ENCODE measurements at regions not wholly inside any gene's neighbourhood (a gene's known extent, or its start where the extent isn't known, plus 50 kb on each side); places are given as distances from the start of the nearest gene placed in this dataset.
"Not testable (repeated sequence)": the region's sequence is repeated elsewhere in the genome, so short reads cannot be mapped to it uniquely, and the experiment has no call there.

DNA sequence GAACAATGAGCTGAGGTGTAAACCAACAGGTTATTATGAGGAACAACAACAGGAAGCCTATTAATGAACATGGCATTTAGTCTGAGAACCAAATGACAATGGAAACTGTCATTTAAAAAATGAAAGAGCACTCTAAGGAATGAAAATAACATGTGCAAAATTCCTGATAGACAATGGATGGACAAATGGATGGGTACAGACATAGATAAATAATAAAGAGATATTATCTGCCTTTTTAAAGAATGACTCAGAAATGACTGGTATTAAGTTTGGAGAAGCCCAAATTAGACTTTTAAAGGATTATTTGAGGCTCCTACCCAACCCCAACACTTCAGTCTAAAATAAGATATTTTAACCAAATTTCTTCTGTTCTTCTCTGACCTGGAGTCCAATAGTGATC is 650.5 kb upstream of the ZNF385D start:
- DNase-seq, result no peak

DNA sequence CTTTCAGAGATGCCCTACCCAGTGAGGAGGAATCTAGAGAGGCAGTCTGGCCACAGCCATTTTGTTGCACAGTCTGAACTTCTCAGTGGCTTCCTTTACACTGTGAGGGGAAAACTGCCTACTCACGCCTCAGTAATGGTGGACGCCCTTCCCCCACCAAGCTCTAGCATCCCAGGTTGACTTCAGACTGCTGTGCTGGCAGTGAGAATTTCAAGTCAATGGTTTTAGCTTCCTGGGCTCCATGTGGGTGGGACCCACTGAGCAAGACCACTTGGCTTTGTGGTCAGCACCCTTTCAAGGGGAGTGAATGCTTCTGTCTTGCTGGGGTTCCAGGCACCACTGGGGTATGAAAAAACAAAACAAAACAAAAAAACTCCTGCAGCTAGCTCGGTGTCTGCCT is 663.2 kb upstream of the ZNF385D start:
- no peak for DNase-seq

DNA sequence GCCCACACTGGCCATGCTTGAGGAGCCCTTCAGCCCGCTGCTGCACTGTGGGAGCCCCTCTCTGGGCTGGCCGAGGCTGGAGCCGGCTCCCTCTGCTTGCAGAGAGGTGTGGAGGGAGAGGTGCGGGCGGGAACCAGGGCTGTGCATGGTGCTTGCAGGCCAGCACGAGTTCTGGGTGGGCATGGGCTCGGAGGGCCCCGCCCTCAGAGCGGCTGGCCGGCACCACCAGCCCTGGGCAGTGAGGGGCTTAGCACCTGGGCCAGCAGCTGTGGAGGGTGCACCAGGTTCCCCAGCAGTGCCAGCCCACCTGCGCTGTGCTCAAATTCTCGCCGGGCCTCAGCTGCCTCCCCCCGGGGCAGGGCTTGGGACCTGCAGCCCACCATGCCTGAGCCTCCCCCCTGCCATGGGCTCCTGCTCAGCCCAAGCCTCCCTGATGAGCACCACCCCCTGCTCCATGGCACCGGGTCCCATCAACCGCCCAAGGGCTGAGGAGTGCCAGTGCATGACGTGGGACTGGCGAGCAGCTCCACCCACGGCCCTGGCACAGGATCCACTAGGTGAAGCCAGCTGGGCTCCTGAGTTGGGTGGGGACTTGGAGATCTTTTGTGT is 665.9 kb upstream of the ZNF385D start:
- not testable (repeated sequence) for DNase-seq

DNA sequence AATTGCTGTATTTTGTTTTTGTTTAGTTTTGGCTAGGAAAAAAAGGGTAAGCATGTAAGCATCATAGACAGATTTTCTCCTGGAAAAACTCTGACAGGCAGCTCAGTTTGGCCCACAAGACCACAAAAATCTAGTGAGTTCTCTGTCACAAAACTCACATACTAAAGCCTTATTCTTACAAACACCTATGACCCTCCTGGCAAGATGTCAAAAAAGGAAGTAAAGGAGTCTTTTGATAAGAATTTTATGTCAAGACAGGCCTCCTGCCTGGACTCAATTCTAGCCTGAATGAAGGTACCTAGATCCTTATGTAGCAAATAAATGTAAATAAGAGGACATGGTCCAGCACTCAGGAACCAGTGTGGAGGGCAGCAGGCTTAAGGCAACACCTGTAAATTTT is 668.3 kb upstream of the ZNF385D start:
- DNase-seq, result no peak

DNA sequence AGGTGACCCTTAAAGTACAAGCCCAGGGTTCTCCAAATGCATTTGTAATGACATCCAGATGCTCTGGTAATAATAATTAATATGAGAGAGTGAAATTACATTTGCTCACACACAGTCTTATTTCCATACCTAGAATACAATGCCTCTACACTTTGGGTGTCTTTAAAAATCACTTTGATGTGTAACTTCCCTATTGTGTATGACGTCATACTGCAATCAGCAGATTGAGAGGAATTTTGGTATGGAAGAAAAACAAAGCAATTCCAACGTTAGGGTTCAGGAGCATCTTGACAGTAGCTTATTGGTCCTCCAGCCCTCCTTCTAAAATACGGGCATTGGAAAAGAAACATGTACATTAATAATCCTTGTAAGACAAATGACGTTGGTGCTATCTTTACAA is 670.6 kb upstream of the ZNF385D start:
- peak in 1 of 3 donors; percentile 17 for DNase-seq

DNA sequence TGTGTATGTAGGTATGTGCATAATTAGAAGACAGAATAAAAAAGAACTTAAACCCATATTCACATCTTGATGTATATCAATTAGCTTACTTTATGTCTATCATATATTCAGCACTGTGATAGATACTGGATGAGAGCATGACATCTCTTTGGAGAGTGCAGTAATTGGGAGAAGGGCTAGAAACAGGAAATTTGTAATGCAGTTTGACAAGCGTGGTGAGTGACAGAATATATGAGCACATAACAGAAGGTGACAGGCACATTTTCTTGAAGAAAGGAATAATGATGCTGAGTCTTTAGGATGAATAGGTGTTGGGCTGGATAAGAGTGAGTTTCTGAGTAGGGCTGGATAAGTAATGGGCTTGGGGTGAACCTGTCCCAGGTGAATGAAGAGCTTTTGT is 680.3 kb upstream of the ZNF385D start:
- no peak for DNase-seq

DNA sequence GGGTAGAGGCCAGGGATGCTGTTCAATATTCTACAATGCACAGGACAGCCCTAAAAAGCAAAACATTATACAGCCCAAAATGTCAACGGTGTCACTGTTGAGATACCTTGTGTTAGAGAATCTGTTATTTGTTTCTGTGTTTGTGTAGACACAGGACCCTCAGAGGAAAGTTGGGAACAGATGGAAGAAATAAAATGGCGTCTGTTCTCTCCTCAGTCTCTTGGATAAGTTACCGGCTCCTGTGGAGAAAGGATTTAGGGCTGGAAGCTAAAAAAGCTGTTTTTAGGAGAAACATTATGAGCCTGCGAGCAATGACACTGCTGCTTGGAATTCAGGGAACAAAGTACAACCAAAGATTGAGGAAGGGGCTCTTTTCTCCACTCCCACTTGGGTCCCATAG is 688.6 kb upstream of the ZNF385D start:
- no peak for DNase-seq

DNA sequence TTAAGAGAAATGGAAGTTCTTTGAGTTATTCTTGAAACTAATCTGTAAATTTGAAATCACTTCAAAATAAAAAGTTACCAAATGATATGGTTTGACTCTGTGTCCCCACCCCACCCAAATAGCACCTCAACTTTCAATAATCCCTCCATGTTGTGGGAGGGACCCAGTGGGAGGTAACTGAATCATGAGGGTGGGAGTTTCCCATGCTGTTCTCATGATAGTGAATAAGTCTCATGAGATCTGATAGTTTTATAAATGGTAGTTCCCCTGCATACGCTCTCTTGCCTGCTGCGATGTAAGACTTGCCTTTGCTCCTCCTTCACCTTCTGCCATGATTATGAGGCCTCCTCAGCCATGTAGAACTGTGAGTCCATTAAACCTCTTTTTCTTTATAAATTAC is 690.7 kb upstream of the ZNF385D start:
- peak; percentile 62 to 68 (median 62) for DNase-seq

DNA sequence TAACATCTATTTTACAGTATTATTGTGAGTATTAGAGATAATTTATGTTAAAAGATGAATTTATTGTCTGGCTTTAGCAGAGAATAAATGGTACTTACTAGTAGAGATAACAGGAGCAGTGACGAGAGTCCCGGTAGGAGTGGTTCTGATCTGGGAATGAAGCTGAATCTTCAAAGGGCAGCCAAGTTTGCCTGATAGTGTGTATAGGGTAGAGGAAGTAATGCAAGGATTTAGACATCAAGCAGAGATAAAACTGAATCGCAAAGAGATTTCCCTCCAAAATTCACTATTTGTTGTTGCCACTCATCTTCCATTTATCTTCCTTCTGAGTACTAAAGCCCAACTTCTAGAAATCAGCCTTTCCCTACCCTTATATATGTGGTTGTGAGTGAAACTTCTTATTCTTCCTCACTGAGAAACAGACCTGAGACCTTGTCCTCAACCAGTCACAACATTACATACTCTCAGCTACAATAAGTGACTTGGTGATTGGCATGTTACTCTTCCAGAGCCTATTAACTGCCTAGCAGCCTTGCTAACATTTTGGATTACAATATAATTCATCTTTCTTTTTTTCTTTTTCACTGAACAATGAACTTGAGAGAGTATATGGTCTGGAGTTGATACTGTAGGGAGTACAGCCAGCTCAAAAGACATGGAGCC is 692.7 kb upstream of the ZNF385D start:
- no peak for DNase-seq

DNA sequence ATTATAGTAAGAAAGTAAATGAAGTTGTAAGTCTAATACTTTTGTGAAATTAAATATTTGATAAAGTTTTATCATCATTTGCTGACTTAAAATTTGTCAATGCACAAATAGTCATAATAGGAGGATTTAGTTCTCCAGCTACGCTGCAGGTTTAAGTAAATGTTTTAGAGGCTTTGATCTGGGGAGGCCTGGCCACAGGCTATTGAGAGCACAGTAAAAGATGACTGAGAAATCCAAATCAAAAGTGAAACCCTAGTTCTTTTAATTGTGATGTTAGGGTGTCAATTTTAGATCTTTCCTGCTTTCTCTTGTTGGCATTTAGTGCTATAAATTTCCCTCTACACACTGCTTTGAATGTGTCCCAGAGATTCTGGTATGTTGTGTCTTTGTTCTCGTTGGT is 694.3 kb upstream of the ZNF385D start:
- not testable (repeated sequence) for DNase-seq

DNA sequence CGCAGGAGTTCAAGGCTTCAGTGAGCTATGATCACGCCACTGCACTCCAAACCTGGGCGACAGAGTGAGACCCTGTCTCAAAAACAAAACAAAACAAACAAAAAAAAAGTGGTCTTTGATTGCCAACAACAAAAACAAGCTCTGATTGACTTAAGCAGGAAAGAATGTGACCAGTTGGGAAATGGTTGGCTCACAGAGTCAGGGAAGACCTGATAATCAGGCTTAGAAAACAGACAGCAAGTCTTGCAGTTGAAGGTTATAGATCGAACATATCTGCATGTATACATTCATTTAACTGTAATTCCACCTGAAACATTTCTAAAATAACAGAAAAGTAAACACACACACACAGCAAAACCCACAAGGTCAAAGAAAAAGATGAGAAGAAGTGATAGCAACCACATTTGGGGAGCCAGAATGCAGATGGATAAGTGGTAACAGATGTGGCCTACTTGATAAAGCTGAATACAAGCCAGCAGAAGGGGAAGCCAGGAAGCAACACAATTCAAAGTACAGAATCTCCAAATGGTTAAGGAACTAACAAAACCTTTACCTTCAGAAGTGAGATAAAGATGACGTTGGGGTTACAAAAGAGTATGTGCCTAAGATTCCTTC is 699.9 kb upstream of the ZNF385D start:
- no peak for DNase-seq

DNA sequence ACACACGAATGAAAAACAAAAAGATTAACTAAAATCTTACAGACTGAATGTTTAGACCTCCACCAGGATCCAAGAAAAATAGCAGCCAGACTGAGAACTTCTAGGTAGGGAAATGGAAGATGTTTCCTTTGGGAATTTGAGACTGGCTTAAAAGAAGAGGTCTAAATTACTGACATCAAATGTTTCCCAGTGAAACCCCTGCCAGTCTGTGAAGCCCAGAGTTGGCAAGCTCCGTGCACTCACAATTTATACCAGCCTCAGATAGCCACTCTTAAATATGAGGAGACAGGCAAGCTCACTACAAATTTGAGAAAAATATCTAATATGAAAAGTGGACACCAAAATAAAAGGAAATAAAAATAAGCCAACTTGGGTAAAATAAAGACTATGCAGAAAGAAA is 700.5 kb upstream of the ZNF385D start:
- DNase-seq, result no peak

DNA sequence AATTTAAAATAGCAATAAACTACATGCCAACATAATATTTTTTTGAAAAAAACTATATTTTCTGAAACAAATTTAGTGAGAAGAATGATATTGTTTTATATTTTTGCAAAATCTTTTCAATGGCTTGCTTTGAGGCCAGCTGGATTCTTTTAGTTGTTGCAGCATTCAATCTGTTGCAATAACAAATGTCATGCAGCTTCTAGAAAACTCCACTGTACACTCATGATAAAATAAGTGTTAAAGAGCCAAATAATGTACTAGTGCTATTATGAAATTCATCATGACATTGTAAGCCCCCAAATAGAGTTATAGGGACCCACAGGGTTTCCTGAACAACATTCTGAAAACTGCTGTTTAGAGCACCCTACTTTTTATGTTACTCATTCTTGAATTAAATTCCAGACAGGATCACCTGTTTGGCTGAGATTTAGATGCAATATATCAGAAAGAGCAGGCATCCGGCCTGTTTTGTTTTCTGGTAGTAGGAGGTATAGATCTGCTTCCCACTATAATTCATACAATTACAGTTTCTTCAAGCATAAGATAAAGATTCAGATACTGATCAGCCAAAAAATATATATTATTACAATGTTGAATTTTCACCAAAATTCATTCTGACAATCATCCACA is 703.0 kb upstream of the ZNF385D start:
- DNase-seq, result no peak

DNA sequence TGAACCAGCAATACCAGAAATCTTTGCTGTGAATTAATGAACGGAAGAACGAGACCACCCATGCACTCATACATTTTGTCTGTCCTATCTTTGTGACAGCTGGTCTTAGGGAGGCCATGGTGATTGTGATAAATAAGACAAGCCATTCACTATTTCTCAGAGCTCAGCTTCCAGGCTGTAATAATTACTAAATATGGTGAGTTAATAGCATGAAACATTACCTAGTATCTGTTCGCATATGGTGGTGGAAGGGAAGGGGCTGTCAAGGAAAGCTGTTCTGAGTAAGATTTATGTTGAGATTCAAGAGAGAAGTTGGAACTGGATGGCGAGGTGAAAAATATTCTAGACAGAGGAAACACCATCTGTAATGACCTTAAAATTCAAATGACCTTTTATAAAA is 719.0 kb upstream of the ZNF385D start:
- no peak for DNase-seq

DNA sequence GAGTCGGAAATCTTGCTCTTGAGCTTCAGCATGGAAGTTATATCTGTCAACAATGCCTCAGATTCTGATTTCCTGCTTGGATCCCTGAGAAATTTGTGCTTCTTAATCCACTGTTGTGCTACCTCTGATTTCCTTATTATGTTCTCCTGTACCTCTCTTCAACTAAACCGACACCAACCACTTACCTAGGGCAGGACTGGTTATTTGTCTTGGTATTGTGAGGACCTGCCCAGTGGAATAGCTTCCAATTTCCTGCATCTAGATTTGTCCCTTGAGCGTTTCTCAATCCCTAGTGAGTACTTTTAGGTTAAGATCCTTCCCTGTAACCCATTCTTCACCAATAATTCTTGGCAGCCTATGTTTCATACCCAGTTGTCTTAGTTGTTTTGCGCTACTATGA is 720.5 kb upstream of the ZNF385D start:
- DNase-seq, result peak in 1 of 3 donors; percentile 9

DNA sequence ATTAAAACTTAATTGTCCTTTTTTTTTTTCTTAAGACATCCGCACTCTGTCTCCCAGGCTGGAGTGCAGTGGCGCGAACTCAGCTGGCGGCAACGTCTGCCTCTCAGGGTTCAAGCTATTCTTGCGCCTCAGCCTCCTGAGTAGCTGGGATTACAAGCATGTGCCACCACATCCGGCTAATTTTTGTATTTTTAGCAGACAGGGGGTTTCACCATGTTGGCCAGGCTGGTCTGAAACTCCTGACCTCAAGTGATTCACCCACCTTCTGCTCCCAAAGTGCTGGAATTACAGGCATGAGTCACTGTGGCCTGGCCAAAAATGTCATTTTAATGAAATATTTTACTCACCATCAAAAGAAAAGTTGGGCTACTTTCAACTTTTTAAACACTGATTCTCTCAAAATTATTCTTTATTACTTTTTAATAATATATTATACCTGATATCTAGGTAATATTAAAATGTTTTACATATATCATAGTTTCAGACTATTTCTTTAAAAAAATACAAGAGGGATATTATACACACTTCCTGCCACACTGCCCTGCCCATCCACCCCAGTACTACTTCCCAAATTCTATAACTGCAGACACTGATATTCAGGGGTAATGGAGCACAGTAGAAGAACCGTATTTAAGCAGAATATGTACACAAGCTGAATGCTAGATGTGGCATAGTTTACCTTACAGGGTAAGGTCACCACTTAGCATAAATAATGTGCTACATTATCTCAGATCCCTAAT is 723.9 kb upstream of the ZNF385D start:
- DNase-seq, result peak; percentile 74 to 86 (median 81)

DNA sequence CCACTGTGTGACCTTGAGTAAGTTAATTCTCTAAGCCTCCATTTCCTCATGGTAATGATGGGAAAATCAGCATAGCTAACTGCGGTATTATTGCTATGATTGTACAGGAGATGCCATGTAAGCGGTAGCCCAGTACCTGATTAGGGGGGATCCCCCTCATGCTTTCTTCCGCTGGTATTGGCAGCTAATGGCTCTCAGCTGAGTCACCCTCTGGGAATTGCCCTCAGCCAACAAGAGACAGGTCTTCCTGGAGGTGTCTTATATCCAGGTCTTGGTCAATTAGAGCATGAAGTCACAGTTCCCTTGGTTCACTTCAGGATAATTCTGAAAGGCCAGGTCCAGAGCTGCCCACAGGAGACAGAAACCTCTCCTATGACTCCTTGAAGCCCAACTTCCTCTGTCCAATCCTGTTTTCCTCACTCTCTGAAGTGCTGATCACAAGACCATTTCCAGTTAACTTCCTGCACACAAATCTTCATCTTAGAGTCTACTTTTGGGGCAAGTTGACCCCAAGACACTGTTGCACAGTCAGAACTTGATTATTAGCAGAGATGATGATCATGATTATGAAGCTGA is 724.7 kb upstream of the ZNF385D start:
- peak; percentile 21 to 40 (median 33) for DNase-seq

DNA sequence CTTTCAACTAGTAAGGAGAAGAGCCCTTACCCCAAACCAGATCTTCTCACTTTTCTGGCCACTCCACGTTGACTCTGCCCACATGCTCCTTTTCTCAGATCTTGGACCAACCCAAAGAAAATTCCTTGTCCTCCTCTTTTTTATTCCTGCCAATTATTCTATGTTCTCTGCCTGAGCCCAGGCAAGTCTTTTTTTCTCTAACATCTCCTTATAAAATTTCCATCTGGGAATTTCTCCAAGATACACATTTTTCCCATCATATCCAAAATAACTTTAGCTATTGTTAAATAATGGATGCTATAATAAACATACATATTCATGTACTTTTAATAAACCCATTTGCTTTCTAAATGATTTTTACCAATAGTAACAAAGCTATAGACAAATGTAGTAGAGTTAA is 726.0 kb upstream of the ZNF385D start:
- DNase-seq, result no peak

DNA sequence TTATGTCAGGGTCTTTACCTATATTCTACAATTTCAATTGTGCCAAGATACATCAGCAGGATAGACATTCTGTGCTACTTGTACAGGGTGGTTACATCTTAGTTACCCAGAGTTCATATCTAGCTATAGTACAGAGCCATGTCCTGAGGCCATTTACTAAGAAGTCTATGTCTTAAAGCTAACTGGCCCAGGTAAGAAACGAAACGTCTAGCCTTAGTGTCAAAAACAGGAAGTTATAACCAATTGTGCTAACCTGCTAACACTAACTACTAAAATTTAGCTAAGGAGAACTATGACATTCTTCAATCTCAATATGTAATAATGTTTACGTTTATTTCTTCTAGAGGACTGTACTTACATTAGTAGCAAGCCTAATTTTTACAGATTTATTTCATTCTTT is 717.2 kb upstream of the UBE2E2 start:
- DNase-seq, result no peak

DNA sequence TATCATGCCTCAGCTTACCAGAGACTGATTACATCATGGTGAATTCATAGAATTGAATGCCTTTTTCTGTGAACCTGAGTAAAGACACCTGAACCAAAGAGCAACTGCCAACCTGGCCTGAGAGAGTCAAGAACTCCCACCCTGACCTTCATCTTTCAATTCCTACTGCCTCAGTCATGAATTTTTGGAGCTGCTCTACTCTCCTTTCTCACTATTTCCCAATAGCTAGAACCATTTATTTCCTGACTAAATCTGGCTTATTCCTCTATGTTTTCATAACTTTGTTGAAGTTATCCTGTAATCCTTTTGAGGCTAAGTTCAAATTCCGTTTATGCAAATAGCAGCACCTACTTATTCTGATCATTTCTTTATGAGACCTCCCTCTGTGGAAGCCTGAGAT is 712.4 kb upstream of the UBE2E2 start:
- no peak for DNase-seq

DNA sequence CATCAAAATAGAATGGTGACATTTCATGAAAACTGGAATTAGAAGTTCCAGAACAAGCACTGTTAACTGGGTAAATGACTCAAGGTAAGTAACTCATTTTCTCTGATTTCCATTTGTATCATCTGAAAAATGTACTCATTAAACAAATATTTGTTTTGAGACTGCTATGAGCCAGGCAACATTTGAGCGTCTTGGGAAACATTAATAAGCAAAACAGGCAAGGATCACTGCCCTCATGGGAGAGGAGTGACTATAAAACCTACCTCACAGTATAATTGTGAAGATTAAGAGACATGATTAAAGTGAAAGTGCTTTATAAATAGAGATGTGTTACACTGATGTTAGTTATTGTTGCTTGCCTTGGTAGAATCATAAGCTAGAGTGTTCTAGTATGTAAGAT is 711.8 kb upstream of the UBE2E2 start:
- DNase-seq, result peak in 1 of 3 donors; percentile 2

DNA sequence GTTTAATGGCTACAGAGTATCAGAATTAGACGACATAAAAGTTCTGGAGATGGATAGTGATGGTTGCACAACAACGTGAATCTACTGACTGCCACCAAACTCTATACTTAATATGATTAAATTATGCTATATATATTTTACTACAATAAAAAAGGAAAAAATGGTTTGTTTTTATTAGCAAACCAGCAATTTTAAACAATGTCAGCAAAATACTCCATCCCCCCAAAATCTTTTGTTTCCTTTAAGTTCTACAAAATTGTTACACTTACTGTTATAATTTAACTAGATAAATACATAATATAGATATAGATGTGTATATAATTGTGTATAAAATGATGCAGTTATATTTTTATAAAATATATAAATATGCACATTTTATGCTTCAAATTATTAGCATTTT is 710.8 kb upstream of the UBE2E2 start:
- no peak for DNase-seq

DNA sequence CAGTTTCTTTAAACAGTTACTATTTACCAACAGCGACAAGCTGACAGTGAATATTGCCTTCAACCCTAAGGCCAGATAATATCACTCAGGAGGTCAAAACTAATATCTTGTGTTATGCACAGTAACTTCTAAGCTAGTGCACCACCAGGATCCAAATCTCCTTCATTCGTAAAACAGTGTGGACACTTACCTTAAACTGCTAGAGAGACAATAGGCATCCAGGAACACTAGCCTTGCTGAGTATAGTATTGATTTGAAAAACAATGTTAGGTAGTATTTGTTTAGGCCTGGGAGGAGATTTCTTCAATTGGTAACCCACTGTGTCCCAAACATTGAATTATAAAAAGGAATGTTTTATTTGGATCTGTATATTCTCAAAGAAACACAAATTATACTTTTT is 707.9 kb upstream of the UBE2E2 start:
- no peak for DNase-seq
